GM23338 (cell line): ENCODE measurements at regions not wholly inside any gene's neighbourhood (a gene's known extent, or its start where the extent isn't known, plus 50 kb on each side); places are given as distances from the start of the nearest gene placed in this dataset.

Source experiments
- ATAC-seq: fragments of 200-7000 bp; cut with Tn5 transposase; 3 replicates; pipeline ENCODE4 v1.9.1; 2020
- DNase-seq: peaks from one replicate; pipeline ENCODE4 v3.0.0-alpha.2; 2015; ENCODE audit warnings: low spot score
- H2AFZ ChIP-seq: fragments of 200-600 bp; sonication (generic); 2 replicates; pipeline ENCODE4 v1.8.0; 2016; ENCODE audit warnings: antibody characterized with exemption, mild to moderate bottlenecking, moderate library complexity
- H3F3A ChIP-seq: fragments of 200-600 bp; sonication (generic); replicated peaks from 2 replicates; pipeline ENCODE4 v1.8.0; 2017; ENCODE audit warnings: antibody characterized with exemption, mixed run types, low read depth
- H3K27ac ChIP-seq: fragments of 200-600 bp; sonication (generic); 2 replicates; pipeline ENCODE4 v1.6.1; 2016; ENCODE audit warnings: low read depth
- H3K27me3 ChIP-seq: fragments of 200-600 bp; sonication (generic); 2 replicates; pipeline ENCODE4 v1.8.0; 2016; ENCODE audit warnings: mild to moderate bottlenecking, mixed run types, moderate library complexity; ENCODE audit not compliant: insufficient read depth
- H3K36me3 ChIP-seq: fragments of 200-600 bp; sonication (generic); 2 replicates; pipeline ENCODE4 v1.8.0; 2016; ENCODE audit warnings: mild to moderate bottlenecking; ENCODE audit not compliant: insufficient read depth
- H3K4me1 ChIP-seq: fragments of 200-600 bp; sonication (generic); 2 replicates; pipeline ENCODE4 v1.8.0; 2016; ENCODE audit warnings: mild to moderate bottlenecking, moderate library complexity; ENCODE audit not compliant: insufficient read depth
- H3K4me2 ChIP-seq: fragments of 200-600 bp; sonication (generic); 2 replicates; pipeline ENCODE4 v1.7.1; 2017; ENCODE audit warnings: mixed run types
- H3K4me3 ChIP-seq: fragments of 200-600 bp; sonication (generic); 2 replicates; pipeline ENCODE4 v1.6.1; 2016; ENCODE audit warnings: mixed run types
- H3K79me2 ChIP-seq: fragments of 200-600 bp; sonication (generic); replicated peaks from 2 replicates; pipeline ENCODE4 v1.8.0; 2017; ENCODE audit warnings: mild to moderate bottlenecking; ENCODE audit not compliant: insufficient read depth
- H3K9me2 ChIP-seq: fragments of 200-600 bp; sonication (generic); 2 replicates; pipeline ENCODE4 v1.8.0; 2017; ENCODE audit not compliant: insufficient read depth
- H4K20me1 ChIP-seq: fragments of 200-600 bp; sonication (generic); replicated peaks from 2 replicates; pipeline ENCODE4 v1.8.0; 2017; ENCODE audit warnings: mild to moderate bottlenecking; ENCODE audit not compliant: insufficient read depth
- H3K27ac Mint-ChIP-seq: 2 replicates; pipeline ENCODE4 v1.8.0; 2020; ENCODE audit warnings: inconsistent platforms, mild to moderate bottlenecking, moderate library complexity, mixed read lengths
- H3K27me3 Mint-ChIP-seq: 3 replicates; pipeline ENCODE4 v1.8.0; 2022; ENCODE audit warnings: low read depth, mild to moderate bottlenecking, moderate library complexity, mixed read lengths, inconsistent platforms; ENCODE audit not compliant: insufficient read depth, poor library complexity
- H3K36me3 Mint-ChIP-seq: 3 replicates; pipeline ENCODE4 v1.8.0; 2021; ENCODE audit warnings: low read depth, mild to moderate bottlenecking, inconsistent platforms, moderate library complexity, mixed read lengths
- H3K4me1 Mint-ChIP-seq: 3 replicates; pipeline ENCODE4 v1.8.0; 2020; ENCODE audit warnings: mild to moderate bottlenecking, inconsistent platforms, mixed read lengths
- H3K4me3 Mint-ChIP-seq: 3 replicates; pipeline ENCODE4 v1.8.0; 2021; ENCODE audit warnings: moderate library complexity, mild to moderate bottlenecking, inconsistent platforms, mixed read lengths
- H3K9me3 Mint-ChIP-seq: 3 replicates; pipeline ENCODE4 v1.8.0; 2020; ENCODE audit warnings: moderate library complexity, mild to moderate bottlenecking, inconsistent platforms, mixed read lengths
- CREB1 ChIP-seq: fragments of 250-450 bp; sonication (Bioruptor Pico); IDR thresholded peaks from 2 replicates; pipeline ENCODE4 v1.5.0; 2020; ENCODE audit warnings: low read depth, mild to moderate bottlenecking, moderate library complexity
- ETS1 ChIP-seq: IDR thresholded peaks from 2 replicates; pipeline ENCODE4 v1.6.1; 2016; ENCODE audit warnings: antibody characterized with exemption
- EZH2 ChIP-seq: fragments of 200-600 bp; sonication (generic); IDR thresholded peaks from one replicate; pipeline ENCODE4 v1.8.0; 2017; ENCODE audit warnings: antibody characterized with exemption, mild to moderate bottlenecking, low read depth; ENCODE audit not compliant: unreplicated experiment
- EZH2phosphoT487 ChIP-seq: fragments of 200-600 bp; sonication (generic); IDR thresholded peaks from one replicate; pipeline ENCODE4 v1.8.1; 2018; ENCODE audit warnings: antibody characterized with exemption; ENCODE audit not compliant: unreplicated experiment
- JUNB ChIP-seq: IDR thresholded peaks from one replicate; pipeline ENCODE4 v1.6.1; 2016; ENCODE audit warnings: antibody characterized with exemption; ENCODE audit not compliant: unreplicated experiment
- NANOG ChIP-seq: IDR thresholded peaks from 2 replicates; pipeline ENCODE4 v1.6.1; 2016; ENCODE audit warnings: antibody characterized with exemption, borderline replicate concordance
- POLR2AphosphoS5 ChIP-seq: IDR thresholded peaks from 2 replicates; pipeline ENCODE4 v1.6.1; 2016; ENCODE audit warnings: antibody characterized with exemption, low read depth
- REST ChIP-seq: IDR thresholded peaks from one replicate; pipeline ENCODE4 v1.6.1; 2018; ENCODE audit warnings: antibody characterized with exemption; ENCODE audit not compliant: unreplicated experiment
- STAT1 ChIP-seq: IDR thresholded peaks from one replicate; pipeline ENCODE4 v1.6.1; 2016; ENCODE audit warnings: antibody characterized with exemption; ENCODE audit not compliant: unreplicated experiment
- ZNF114 ChIP-seq: fragments of 250-450 bp; sonication (Bioruptor Pico); IDR thresholded peaks from 2 replicates; pipeline ENCODE4 v1.5.0; 2020; ENCODE audit warnings: mild to moderate bottlenecking, moderate library complexity
- ZNF331 ChIP-seq: fragments of 250-450 bp; sonication (Bioruptor Pico); IDR thresholded peaks from 2 replicates; pipeline ENCODE4 v1.5.0; 2020; ENCODE audit warnings: low read depth, mild to moderate bottlenecking, moderate library complexity
- ZNF462 ChIP-seq: fragments of 250-450 bp; sonication (Bioruptor Pico); IDR thresholded peaks from 2 replicates; pipeline ENCODE4 v1.5.0; 2020; ENCODE audit warnings: mild to moderate bottlenecking, moderate library complexity
- TF ChIP-seq, protein P1 (sequence below), 2 experiments: fragments of 200-600 bp in 1 of 2; sonication (generic) in 1 of 2; conservative IDR thresholded peaks; 2 replicates each; pipeline versions ENCODE4 v1.5.1 to v1.6.1; 2016 to 2017; ENCODE audit warnings: antibody characterized with exemption in 2 of 2, low read depth in 2 of 2, mild to moderate bottlenecking in 2 of 2, moderate library complexity in 1 of 2

GRCh38 chr16:72536723-72537435 is 364.9 kb upstream of the PMFBP1 start:
- no peak overlapping the region for H3K27ac ChIP-seq
- H3K4me2 ChIP-seq = no peak overlapping the region
- H2AFZ ChIP-seq = no peak overlapping the region
- H4K20me1 ChIP-seq = no peaks in the 10 kb centered on the region
- no peaks in the 10 kb centered on the region for H3K79me2 ChIP-seq
- H3F3A ChIP-seq = no peaks in the 10 kb centered on the region
- no peaks in the 10 kb centered on the region for H3K36me3 ChIP-seq
- DNase-seq (no peak), ATAC-seq (no peak)
- Mint-ChIP-seq H3K4me3 (no peak overlapping the region), H3K27me3 (peaks cover 8% of the 10 kb centered on the region), H3K27ac (no peak overlapping the region), H3K4me1 (no peaks in the 10 kb centered on the region), H3K36me3 (peaks cover 4% of the 10 kb centered on the region; the same call in 2 of the 3 replicates), H3K9me3 (0 out of 3 replicates have a peak, but pooled peaks cover 3% of the 10 kb centered on the region)
- H3K9me2 ChIP-seq = no peaks in the 10 kb centered on the region
- H3K4me1 ChIP-seq = no peaks in the 10 kb centered on the region
- no peak overlapping the region for H3K4me3 ChIP-seq
- H3K27me3 ChIP-seq = no peaks in the 10 kb centered on the region
- TF ChIP-seq POLR2AphosphoS5 = no peak
- no peak for TF ChIP-seq EZH2phosphoT487
- TF ChIP-seq, protein P1, sequence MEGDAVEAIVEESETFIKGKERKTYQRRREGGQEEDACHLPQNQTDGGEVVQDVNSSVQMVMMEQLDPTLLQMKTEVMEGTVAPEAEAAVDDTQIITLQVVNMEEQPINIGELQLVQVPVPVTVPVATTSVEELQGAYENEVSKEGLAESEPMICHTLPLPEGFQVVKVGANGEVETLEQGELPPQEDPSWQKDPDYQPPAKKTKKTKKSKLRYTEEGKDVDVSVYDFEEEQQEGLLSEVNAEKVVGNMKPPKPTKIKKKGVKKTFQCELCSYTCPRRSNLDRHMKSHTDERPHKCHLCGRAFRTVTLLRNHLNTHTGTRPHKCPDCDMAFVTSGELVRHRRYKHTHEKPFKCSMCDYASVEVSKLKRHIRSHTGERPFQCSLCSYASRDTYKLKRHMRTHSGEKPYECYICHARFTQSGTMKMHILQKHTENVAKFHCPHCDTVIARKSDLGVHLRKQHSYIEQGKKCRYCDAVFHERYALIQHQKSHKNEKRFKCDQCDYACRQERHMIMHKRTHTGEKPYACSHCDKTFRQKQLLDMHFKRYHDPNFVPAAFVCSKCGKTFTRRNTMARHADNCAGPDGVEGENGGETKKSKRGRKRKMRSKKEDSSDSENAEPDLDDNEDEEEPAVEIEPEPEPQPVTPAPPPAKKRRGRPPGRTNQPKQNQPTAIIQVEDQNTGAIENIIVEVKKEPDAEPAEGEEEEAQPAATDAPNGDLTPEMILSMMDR (conservative IDR thresholded peaks at IDR 0.05; ENCODE audit: low read depth in 2 of 2) = no peak
- TF ChIP-seq JUNB = no peak
- no peak for TF ChIP-seq ETS1
- TF ChIP-seq NANOG = no peak
- TF ChIP-seq ZNF114 (CRISPR knock-in tag) = no peak
- TF ChIP-seq CREB1 (CRISPR knock-in tag) = no peak
- no peak for TF ChIP-seq EZH2
- TF ChIP-seq ZNF462 (CRISPR knock-in tag) = no peak
- no peak for TF ChIP-seq ZNF331 (CRISPR knock-in tag)
- no peak for TF ChIP-seq STAT1
- no peak for TF ChIP-seq REST
